GM21723 (cell line): ENCODE measurements at regions not wholly inside any gene's neighbourhood (a gene's known extent, or its start where the extent isn't known, plus 50 kb on each side); places are given as distances from the start of the nearest gene placed in this dataset.
"Not testable (repeated sequence)": the region's sequence is repeated elsewhere in the genome, so short reads cannot be mapped to it uniquely, and the experiment has no call there.

Source experiments
- ATAC-seq: cut with Tn5 transposase; IDR thresholded peaks from one replicate; pipeline ENCODE4 v1.9.1; 2021; ENCODE audit warnings: mild to moderate bottlenecking, moderate library complexity; ENCODE audit not compliant: unreplicated experiment

DNA sequence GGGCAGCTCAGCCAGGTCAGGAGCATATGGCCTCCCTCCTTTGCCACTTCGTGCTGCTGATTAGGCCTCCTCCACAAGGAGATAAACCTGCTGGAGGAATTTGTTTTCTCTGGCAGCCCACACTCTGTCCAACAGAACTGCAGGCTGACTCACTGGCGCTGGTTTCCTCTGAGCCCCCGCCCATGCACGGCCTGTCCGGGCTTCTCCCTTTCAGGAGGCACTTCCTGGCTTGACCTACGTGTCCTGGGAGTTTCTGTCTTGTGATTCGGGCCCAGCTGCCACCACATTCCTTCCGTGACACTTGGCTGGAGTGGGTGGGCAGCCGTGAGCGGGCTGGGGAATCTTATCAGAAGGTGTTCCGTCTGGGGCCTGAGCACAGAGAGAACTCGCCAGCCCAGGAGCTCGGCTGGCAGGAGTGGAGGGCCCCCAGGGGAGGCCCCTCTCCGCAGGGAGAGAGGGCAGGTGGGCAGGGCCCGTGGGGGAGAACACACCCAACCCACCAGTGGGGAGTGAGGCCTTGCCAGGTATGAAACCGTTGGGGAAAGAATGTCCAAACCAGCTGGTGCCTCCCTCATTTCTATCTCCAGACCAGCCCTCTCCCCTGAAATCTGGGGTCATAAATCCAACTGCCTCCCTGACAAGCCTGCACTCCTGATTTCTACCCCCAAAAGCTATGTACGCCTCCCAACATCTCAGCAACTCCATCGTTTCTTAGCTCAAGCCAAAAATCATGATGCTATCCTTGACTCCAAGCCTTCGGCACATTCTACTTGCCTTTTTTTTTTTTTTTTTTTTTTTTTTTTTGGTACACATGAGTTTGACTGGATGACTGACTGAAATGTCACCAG, 110.6 kb upstream of the MEF2A start:
- no peak for ATAC-seq

DNA sequence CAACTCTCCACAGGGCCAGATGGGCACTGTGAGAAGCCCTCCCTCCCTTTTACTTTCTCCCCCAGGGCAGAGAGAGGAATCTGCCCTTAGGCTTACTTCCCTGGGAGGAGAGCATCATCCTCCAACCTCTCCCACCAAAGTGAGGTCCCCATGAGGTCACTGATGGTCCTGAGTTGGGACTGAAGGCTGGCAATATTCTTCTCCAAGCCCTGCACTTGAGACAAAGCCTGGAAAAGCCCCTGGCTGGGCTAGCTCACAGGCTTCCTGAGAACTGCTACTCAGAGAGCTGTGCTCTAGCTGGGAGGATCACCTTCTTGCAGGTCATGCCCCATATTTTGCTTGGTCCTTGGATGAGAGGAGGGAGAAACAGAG, 110.0 kb upstream of the MEF2A start:
- ATAC-seq = no peak

DNA sequence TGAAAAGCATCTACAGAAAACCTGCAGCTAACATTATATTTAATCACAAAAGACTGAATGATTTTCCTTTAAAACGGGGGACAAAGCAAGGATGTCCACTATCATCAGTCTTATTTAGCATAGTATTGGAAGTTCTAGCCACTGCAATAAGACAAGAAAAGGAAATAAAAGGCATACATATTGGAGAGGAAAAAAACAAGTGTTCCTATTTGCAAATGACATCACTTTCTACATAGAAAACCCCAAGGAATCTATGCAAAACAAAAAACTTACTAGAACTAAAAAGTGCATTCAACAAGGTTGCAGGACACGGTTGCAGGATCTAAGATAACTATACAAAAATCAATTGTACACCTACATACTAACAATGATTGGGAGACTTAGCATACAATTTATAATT, 101.6 kb upstream of the MEF2A start:
- ATAC-seq = no peak

DNA sequence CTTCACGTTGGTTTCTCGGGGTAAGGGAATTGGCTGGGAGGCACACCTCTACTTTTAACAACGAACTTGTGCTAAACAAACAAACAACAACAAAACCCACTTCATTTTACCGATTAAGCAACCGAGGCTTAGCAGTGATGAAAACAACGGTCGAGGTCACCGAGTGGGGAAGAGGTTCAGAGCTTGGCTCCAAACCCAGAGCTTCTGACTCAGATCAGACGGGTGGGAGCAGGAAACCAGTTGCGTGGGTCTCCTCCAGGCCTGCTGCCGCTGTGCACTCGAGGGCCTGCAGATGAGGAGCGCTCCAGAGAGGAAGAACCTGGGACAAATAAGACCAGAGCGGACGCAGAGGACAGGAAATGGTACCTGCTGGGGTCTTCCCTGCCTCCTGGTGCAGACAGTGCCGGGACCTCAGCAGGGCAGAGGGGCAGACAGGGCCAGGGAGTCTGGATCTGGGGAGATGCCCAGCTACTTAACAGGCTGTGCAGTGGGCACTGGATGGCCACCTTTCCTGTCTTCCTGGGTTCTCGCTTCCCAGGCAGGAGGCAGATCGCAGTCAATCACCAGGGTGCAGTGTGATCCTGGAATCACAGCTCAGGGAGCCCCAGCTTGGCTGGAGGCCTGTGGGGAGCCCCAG, 99.0 kb upstream of the MEF2A start:
- no peak for ATAC-seq

DNA sequence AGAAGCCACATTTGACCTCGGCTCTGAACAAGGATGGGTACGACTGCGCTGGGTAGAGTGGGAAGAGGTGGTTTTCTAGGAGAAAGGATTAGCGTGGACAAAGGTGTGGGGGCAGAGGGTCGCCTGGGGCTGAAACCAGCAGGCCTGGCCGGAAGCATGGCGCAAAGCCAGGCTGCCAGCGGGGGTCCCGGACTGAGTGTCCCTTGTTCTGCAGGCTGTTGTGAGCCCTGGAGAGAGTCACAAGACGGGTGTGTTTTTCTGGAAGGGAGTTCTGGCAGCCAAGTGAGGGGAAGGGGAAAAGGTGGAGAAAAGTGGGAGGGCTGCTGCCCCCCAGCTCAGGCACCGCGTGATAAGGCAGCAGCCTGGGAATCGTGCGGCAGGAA, 98.5 kb upstream of the MEF2A start:
- ATAC-seq = no peak

DNA sequence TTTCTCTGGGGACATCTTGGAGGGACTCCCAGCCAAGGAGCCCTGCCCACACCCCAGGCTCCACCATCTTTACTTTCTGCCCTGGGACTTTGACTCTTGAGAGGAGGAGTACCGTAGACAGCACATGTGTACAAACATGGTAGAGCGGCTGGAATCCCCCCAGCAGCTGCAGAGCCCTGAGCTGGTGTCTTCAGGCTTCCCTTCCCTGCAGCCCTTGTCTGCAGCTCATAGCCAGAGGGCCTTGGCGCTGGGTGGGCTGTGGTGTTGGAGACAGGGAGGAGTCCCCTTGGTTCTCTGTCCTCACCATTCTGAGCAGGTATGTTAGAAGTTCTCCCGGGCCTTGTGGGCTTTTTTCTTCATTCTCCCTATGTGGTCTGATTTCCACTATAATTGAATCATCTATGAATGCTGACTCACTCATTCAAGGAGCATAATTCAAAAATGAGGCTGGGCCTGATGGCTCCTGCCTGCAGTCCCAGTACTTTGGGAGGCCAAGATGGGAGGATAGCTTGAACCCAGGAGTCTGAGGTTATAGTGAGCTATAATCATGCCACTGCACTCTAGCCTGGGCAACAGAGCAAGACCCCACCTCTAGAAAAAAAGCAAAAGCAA, 97.8 kb upstream of the MEF2A start:
- no peak for ATAC-seq

DNA sequence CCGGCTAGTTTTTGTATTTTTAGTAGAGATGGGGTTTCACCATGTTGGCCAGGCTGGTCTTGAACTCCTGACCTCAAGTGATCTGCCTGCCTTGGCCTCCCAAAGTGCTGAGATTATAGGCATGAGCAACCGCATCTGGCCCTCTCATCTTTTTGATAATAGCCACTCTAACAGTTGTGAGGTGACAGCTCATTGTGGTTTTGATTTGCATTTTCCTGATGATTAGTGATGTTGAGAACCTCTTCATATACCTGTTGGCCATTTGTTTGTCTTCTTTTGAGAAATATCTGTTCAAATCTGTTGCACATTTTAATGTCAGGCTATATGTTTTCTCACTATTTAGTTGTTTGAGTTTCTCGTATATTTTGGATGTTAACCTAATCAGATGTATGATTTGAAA, 95.6 kb upstream of the MEF2A start:
- ATAC-seq = not testable (repeated sequence)

DNA sequence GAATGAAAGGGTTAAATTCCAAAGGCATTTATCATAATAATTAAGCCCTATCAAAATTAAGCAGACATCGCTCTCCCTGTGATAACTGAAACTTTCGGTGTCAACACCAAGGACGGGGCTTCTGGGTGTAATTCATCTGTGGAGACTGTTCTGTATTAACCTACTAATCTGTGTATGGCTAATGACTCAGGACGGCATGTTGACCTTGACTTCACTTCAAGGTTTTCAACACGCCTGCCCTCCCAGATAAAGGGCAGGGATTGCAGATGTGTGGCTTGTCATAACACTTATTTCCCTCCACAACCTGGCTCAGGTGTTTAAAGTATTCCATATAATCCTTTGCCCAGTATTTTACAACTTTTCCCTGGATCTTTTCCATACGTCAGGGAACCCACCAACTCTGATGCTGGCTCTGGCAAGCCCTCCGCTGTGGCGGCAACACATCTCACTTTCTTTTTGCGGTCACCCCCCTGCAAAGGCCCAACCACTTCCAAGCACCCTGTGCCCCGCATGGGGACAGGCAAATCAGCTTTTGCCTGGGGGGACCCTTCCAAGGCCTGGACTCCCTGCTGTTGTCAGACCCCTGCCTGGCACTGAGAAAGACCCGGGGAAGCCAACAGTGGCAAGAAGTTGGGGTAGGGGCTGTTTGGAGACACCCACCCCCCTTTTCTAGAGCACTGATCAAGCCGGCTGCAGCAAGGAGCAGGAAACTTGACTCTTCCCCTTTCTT, 93.2 kb upstream of the MEF2A start:
- no peak for ATAC-seq

- ATAC-seq = no peak
These were observed 91.5 kb upstream of the MEF2A start for GRCh38 chr15:99473981-99474906.

GRCh38 chr15:99474909-99475753, 90.7 kb upstream of the MEF2A start:
- no peak for ATAC-seq

DNA sequence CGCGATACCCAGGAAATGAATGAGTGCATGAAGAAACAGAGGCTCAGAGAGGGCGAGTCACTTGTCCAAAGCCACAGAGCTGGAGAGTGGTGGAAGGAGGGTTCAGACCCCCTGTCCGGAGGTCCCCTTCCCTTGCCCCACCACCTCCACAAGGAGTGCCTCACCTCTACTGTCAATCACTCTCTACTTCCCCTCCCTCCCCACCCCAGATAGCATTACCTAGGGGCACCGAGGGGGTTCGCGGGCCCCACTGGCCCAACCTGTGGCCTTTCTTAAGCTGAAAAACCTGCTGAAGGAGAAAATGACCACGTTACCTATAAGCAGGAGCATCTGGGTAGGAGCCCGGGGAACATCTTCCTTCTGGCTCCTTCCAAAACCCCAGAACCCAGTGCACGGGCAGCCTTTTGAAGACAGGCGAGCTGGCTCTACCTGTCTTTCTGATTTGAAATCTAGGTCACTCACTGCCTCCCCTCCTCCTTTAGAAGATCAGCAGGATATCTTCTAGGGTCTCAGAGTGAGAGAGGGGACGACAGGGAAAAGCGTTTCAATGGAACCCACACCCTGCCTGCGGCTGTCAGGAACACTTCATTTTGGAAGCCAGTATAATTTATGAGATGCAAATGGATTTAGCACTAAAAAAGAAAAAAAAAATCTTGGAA, 89.9 kb upstream of the MEF2A start:
- ATAC-seq = no peak

DNA sequence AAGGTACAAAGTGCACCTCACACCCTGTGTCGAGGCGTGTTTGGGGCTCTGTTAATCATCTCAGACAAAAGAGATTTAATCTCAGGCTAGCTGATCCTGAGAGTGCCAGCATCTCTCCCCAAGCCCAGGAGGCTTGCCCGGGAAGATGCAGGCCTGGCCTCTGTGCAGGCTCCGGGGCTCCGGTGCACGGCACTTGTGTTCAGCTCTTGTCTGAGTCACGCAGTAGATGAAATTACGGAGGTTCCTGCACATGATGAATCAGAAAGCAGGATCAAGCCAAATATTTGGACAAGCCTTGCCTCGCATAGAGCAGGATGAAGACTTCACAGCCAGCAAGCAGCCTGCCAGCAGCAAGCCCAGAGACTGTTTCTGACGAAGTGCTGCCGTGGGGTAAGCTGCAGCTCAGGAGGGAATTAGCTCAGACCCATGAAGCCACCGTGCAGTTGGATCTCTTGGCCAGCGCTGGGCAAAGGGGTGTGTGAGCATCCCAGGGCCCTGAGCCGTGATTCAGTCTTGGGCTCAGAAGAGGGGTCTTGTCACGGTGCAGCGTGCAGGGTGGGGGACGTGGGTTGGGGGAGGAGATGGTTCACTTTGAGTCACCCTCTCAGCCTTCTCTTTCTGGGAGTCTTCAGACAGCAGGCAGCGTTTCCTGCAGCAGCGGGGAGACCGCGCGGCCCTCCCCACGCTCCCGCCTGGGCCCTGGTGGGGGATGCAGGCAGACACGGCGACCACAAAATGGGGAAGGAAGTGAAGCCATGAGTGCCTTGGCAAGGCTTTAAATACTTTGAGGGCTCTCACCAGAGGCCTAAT, 89.2 kb upstream of the MEF2A start:
- ATAC-seq = no peak

DNA sequence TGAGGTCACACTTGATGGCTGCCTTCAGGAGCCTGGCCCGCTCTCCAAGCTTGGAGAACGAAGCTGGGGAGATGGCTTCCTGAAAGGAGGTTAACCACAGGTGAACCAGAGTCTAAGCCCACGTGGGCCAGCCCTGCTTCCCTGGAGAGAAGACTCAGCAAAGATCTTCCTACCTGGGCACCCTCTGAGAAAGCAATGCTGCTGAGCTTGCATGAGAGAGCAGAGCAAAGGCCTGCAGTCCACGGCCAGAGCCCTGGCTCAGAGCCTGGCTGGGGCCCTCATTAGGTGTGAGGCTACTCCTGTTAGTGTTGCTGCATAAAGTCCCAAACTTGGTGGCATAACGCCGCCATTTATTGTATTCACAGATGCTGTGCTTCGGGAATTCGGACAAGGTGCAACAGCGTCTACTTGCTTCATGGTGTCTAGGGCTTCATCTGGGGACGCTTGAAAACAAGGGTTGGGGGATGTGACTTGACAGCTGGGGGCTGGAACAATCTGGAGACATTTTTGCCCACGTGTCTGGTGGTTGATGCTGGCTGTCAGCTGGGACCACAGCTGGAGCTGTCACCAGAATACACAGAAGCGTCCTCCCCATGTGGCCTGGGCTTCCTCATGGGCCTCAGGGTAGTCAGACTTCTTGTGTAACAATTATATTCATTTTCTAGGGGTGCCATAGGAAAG, 87.9 kb upstream of the MEF2A start:
- no peak for ATAC-seq

- no peak for ATAC-seq
These were observed 86.8 kb upstream of the MEF2A start for GRCh38 chr15:99478977-99479376.

DNA sequence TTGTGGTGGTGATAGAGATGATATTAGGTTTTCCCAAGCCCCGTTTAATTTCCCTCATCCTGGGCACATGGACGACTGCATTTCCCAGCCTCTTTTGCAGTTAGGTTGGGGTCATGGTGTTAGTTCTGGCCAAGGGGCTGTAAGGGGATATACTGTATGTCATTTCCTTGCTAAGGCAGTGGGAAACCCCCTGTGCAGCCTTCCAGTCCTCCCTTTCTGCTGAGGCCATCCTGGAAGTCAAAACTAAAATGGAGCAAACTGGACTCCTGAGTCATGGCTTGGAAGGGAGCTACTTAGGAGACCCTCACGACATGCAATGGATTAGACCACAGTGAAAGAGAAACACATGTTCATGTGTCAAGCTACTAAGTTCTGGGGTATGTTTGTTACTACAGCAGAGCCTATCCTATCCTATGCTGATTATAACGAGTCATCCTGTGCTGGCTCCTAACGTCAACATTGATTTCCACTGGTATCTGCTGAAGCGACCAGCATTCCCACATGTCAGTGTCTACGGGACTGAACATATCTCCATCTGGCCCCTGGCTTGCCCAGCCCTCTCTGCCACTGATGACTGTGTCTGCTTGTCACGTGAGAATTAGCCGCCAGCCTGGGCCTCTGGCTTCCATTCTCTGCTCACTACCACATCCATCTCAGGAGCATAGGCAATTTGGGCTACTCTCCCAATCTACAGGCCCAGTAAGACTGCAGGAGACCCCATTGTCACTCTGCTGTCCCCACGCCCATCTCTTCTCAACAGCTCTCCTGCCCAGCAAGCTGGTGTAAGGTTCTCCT, 85.6 kb upstream of the MEF2A start:
- ATAC-seq = no peak

- ATAC-seq = no peak
These were observed 84.5 kb upstream of the MEF2A start for GRCh38 chr15:99481113-99481950.
